GM21528 (cell line): ENCODE measurements at regions not wholly inside any gene's neighbourhood (a gene's known extent, or its start where the extent isn't known, plus 50 kb on each side); places are given as distances from the start of the nearest gene placed in this dataset.

Source experiments
- ATAC-seq: cut with Tn5 transposase; IDR thresholded peaks from one replicate; pipeline ENCODE4 v1.9.1; 2021; ENCODE audit warnings: mild to moderate bottlenecking, moderate library complexity; ENCODE audit not compliant: unreplicated experiment, low FRiP score

GRCh38 chr22:22151308-22151707 lies 93.3 kb upstream of the VPREB1 start:
- ATAC-seq, result no peak

- ATAC-seq, result no peak
Observed at GRCh38 chr22:22150457-22150856, 94.1 kb upstream of the VPREB1 start.

- ATAC-seq, result no peak
Observed at GRCh38 chr22:22148905-22149304, 95.7 kb upstream of the VPREB1 start.

DNA sequence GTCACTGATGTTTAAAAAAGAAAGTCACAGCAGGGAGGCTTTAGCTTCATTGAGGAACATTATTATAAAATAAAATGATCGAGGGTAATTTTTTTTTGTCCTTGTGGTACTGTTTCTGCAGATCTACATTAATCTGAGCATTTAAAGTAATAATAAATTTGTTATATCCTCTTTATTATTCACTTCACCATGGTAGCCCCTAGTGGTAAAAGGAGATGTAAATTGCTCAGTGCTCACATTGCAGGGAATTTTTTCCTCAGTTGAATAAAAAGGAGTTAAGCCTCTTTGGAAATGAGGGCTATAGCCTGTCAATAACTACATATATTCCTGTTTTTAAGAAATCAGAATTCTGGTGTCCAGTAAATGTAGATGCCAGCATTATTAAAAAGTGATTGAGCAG lies 99.7 kb upstream of the VPREB1 start:
- ATAC-seq, result no peak

- no peak for ATAC-seq
Observed at GRCh38 chr22:22143448-22143847, 101.1 kb upstream of the VPREB1 start.

GRCh38 chr22:22142661-22143060 lies 101.9 kb upstream of the VPREB1 start:
- ATAC-seq, result no peak

GRCh38 chr22:22141771-22142591 lies 102.6 kb upstream of the VPREB1 start:
- no peak for ATAC-seq

- ATAC-seq, result no peak
Observed at GRCh38 chr22:22141031-22141430, 103.6 kb upstream of the VPREB1 start.

GRCh38 chr22:22139364-22139763 lies 105.2 kb upstream of the VPREB1 start:
- no peak for ATAC-seq

GRCh38 chr22:22138915-22139314 lies 105.7 kb upstream of the VPREB1 start:
- no peak for ATAC-seq

GRCh38 chr22:22137891-22138290 lies 106.7 kb upstream of the VPREB1 start:
- no peak for ATAC-seq

GRCh38 chr22:22133910-22134309 lies 110.7 kb upstream of the VPREB1 start:
- ATAC-seq, result no peak

DNA sequence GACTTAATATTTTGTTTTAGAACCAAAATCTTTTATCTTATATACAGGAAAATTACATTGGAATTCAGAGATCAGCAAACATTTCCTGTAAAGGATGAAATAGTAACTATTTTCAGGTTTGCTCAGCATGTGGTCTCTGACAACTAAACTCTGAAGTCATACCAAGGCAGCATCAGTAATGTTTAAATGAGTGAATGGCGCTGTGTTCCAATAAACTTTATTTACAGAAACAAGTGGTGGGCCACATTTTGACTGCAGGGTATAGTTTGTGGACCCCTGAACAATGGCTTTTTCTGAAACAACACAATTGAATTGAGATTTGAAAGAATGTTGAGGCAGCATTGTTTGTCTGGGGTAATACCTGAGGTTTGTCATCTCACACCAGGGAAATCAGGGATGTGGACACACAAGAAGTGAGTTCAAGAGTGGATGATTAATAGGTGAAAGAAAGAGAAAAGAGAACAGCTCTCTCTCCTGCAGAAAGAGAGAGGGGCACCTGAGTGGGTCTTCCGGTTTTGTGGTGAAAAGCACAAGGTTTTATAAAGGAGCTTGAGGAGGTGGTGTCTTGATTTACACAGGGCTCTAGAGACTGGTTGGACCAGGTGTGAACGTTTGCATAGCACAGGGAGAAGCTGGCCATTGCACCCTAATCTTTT lies 113.5 kb upstream of the VPREB1 start:
- no peak for ATAC-seq

- no peak for ATAC-seq
Observed at GRCh38 chr22:22129387-22129786, 115.2 kb upstream of the VPREB1 start.

DNA sequence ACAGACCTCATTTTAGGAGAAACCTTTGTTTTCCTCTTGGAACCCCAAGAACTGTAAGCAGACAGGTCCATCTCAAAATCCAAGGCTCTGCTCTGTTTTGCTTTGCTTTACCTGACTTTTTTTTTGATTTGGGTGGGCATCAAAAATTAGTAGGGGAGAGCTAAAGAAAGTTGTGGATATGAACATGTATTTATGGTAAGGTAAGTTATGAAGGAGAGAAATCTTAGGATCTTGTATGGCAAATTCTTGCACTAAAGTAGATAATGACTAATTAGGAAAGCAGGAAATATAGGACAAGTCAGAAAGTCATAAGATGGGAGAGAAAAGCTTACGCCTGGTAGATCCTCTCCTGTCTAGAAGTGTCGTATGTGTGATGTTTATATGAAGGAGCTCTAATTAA lies 116.1 kb upstream of the VPREB1 start:
- no peak for ATAC-seq

GRCh38 chr22:22127100-22127499 lies 117.5 kb upstream of the VPREB1 start:
- ATAC-seq, result no peak

GRCh38 chr22:22125579-22126468 lies 118.8 kb upstream of the VPREB1 start:
- no peak for ATAC-seq

GRCh38 chr22:22125028-22125578 lies 119.5 kb upstream of the VPREB1 start:
- ATAC-seq, result no peak

DNA sequence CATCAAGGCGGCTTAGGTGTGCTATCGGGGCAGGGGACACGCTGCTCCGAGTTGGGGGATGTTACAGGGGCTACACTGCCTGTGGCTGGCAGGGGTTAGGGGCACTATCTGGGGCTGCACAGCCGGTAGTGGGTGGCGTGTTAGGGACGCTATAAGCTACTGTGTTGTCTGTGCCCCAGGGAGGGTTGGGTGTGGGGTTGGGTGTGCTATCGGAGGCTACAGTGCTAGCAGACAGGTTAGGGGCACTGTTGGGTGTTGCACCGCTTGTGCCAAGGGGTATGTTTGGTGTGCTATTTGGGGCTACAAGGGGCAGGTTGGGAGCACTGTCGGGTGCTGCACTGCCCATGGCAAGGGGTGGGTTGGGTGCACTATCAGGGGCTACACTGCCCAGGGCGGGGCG lies 120.2 kb upstream of the VPREB1 start:
- ATAC-seq, result no peak

- no peak for ATAC-seq
Observed at GRCh38 chr22:22123960-22124278, 120.7 kb upstream of the VPREB1 start.
